SK-N-SH (cell line): ENCODE measurements at regions not wholly inside any gene's neighbourhood (a gene's known extent, or its start where the extent isn't known, plus 50 kb on each side); places are given as distances from the start of the nearest gene placed in this dataset.

Experiments used
- CTCF ChIA-PET: fragments of 300-600, 350-600 bp; formaldehyde crosslinking; extraction: SDS; loops from one replicate; lab custom pipeline; 2021; lab: Yijun Ruan, JAX
- POLR2A ChIA-PET: fragments of 350-600 bp; sonication (Branson Sonifier 250); formaldehyde crosslinking; extraction: SDS; loops from one replicate; lab custom pipeline; 2020; ENCODE audit warnings: antibody characterized with exemption, inconsistent platforms; lab: Yijun Ruan, JAX
- DNase-seq: peaks from one replicate; pipeline ENCODE4 v3.0.0; 2012
- H2AFZ ChIP-seq: fragments of 200-600 bp; sonication (generic); 2 replicates; pipeline ENCODE4 v1.8.1; 2016; ENCODE audit warnings: antibody characterized with exemption, mild to moderate bottlenecking, low read depth
- H3F3A ChIP-seq: fragments of 200-600 bp; sonication (generic); replicated peaks from 2 replicates; pipeline ENCODE3; 2016; ENCODE audit warnings: antibody characterized with exemption, mild to moderate bottlenecking; ENCODE audit not compliant: insufficient read depth
- H3K27ac ChIP-seq, 2 experiments: fragments of 200-500 bp in 1 of 2; fragments of 200-600 bp in 1 of 2; sonication (Bioruptor generic) in 1 of 2; sonication (generic), shearing (Covaris generic) in 1 of 2; 2 replicates each; pipeline versions ENCODE4 v1.5.1 to v1.6.1; 2014 to 2016; ENCODE audit warnings: low read depth in 2 of 2, inconsistent platforms in 1 of 2, low read length in 1 of 2, mild to moderate bottlenecking in 1 of 2, mixed read lengths in 1 of 2
- H3K27me3 ChIP-seq: fragments of 200-600 bp; sonication (generic), shearing (Covaris generic); 2 replicates; pipeline ENCODE4 v1.6.1; 2016; ENCODE audit warnings: mixed run types; ENCODE audit not compliant: insufficient read depth
- H3K36me3 ChIP-seq, 2 experiments: fragments of 200-500 bp in 1 of 2; fragments of 200-600 bp in 1 of 2; sonication (Bioruptor generic) in 1 of 2; sonication (generic) in 1 of 2; replicated peaks in 1 of 2; 2 replicates each; pipeline versions ENCODE3 to v1.5.1; 2014 to 2016; ENCODE audit warnings: low read length in 1 of 2, mild to moderate bottlenecking in 1 of 2; ENCODE audit not compliant: insufficient read depth in 2 of 2, control insufficient read depth in 1 of 2
- H3K4me1 ChIP-seq, 2 experiments: fragments of 200-500 bp in 1 of 2; fragments of 200-600 bp in 1 of 2; sonication (Bioruptor generic) in 1 of 2; sonication (generic), shearing (Covaris generic) in 1 of 2; 2 replicates each; pipeline versions ENCODE4 v1.5.1 to v1.6.1; 2014 to 2016; ENCODE audit warnings: low read depth in 1 of 2, low read length in 1 of 2, mixed run types in 1 of 2; ENCODE audit not compliant: insufficient read depth in 2 of 2, control insufficient read depth in 1 of 2
- H3K4me2 ChIP-seq: fragments of 200-600 bp; sonication (generic), shearing (Covaris generic); 2 replicates; pipeline ENCODE4 v1.6.1; 2017; ENCODE audit warnings: mixed run types
- H3K4me3 ChIP-seq, 2 experiments: fragments of 200-500 bp in 1 of 2; fragments of 200-600 bp in 1 of 2; sonication (Bioruptor generic) in 1 of 2; sonication (generic), shearing (Covaris generic) in 1 of 2; 2 replicates each; pipeline versions ENCODE4 v1.5.1 to v1.8.1; 2014 to 2016; ENCODE audit warnings: low read depth in 2 of 2, inconsistent platforms in 1 of 2, low read length in 1 of 2, mild to moderate bottlenecking in 1 of 2, mixed read lengths in 1 of 2, moderate library complexity in 1 of 2
- H3K79me2 ChIP-seq: fragments of 200-600 bp; sonication (generic); 2 replicates; pipeline ENCODE4 v1.8.1; 2017; ENCODE audit warnings: mild to moderate bottlenecking; ENCODE audit not compliant: insufficient read depth
- H3K9ac ChIP-seq: fragments of 200-600 bp; sonication (generic); 2 replicates; pipeline ENCODE4 v1.6.1; 2017; ENCODE audit warnings: mixed run types
- H3K9me2 ChIP-seq: fragments of 200-600 bp; sonication (generic); 2 replicates; pipeline ENCODE4 v1.6.1; 2017; ENCODE audit warnings: mixed run types
- H3K9me3 ChIP-seq: fragments of 200-600 bp; sonication (generic); 2 replicates; pipeline ENCODE4 v1.6.1; 2017; ENCODE audit warnings: mixed run types, mild to moderate bottlenecking, moderate library complexity
- H4K20me1 ChIP-seq: fragments of 200-600 bp; sonication (generic); 2 replicates; pipeline ENCODE4 v1.6.1; 2017; ENCODE audit warnings: mild to moderate bottlenecking, mixed run types; ENCODE audit not compliant: insufficient read depth
- FOSL2 ChIP-seq: IDR thresholded peaks from 2 replicates; pipeline ENCODE4 v1.4.0; 2012; ENCODE audit warnings: low read depth, mild to moderate bottlenecking, moderate library complexity, borderline replicate concordance
- FOXM1 ChIP-seq: IDR thresholded peaks from 2 replicates; pipeline ENCODE4 v1.4.0; 2012; ENCODE audit warnings: low read depth, mild to moderate bottlenecking
- GABPA ChIP-seq: IDR thresholded peaks from 2 replicates; pipeline ENCODE4 v1.4.0; 2012; ENCODE audit warnings: low read depth, mild to moderate bottlenecking
- MEF2A ChIP-seq: IDR thresholded peaks from 2 replicates; pipeline ENCODE4 v1.4.0; 2012; ENCODE audit warnings: low read depth, borderline replicate concordance
- NRF1 ChIP-seq: IDR thresholded peaks from 2 replicates; pipeline ENCODE4 v1.6.1; 2012; ENCODE audit warnings: low read depth, mild to moderate bottlenecking, low read length
- RFX5 ChIP-seq: IDR thresholded peaks from 2 replicates; pipeline ENCODE4 v1.6.1; 2012; ENCODE audit warnings: mild to moderate bottlenecking, improper control_type of control experiment, low read length
- SMC3 ChIP-seq: IDR thresholded peaks from 2 replicates; pipeline ENCODE4 v1.6.1; 2012; ENCODE audit warnings: low read depth, low read length, improper control_type of control experiment
- TEAD4 ChIP-seq: IDR thresholded peaks from 2 replicates; pipeline ENCODE4 v1.4.0; 2012; ENCODE audit warnings: mild to moderate bottlenecking, borderline replicate concordance; ENCODE audit not compliant: insufficient read depth
- YY1 ChIP-seq: IDR thresholded peaks from 2 replicates; pipeline ENCODE4 v1.4.0; 2012; ENCODE audit warnings: low read depth, mild to moderate bottlenecking
- WGBS: methylation state at CpG from one replicate; pipeline ENCODE4 v1.1.6; 2017; ENCODE audit warnings: low lambda C conversion rate; 5-methylcytosine and 5-hydroxymethylcytosine counted together
- TF ChIP-seq, protein P1 (sequence below): fragments of 200-600 bp; sonication (generic); IDR thresholded peaks from 2 replicates; pipeline ENCODE4 v1.6.1; 2017; ENCODE audit warnings: antibody characterized with exemption, mild to moderate bottlenecking, moderate library complexity
- TF ChIP-seq, protein P2 (sequence below): IDR thresholded peaks from 2 replicates; pipeline ENCODE4 v1.4.0; 2012; ENCODE audit warnings: low read depth, borderline replicate concordance

DNA sequence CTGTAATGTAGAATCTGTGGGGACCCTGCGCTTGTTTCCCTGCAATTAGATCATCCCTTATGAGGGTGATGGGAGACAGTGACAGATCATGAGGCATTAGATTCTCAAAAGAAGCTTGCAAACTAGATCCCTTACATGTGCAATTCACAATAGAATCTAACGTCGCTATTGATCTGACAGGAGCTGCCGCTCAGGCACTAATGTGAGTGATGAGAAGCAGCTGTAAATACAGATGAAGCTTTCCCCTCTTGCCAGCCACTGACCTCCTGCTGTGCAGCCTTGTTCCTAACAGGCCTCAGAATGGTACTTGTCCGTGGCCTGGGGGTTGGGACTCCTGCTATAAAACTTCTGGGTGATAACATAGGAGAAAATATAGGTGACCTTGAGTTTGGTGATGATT is 1076.8 kb downstream of the PDHA2 start:
- peaks cover 0 to 14% of the 10 kb centered on the region in 2 experiments; a peak in 2 of 4 replicates for H3K4me1 ChIP-seq
- no peak overlapping the region for H2AFZ ChIP-seq
- ChIA-PET CTCF (interaction anchor here (1.1 kb wide), 1 partner anchor 31 kb away, joined by 3 read pairs; no protein-coding TSS in a partner anchor), POLR2A (no interaction called here)
- H3K79me2 ChIP-seq, result no peaks in the 10 kb centered on the region
- no peaks in the 10 kb centered on the region for H3K9me2 ChIP-seq
- H3K27ac ChIP-seq, result no peak overlapping the region
- no peaks in the 10 kb centered on the region for H3F3A ChIP-seq
- H4K20me1 ChIP-seq, result no peaks in the 10 kb centered on the region
- H3K9me3 ChIP-seq, result no peaks in the 10 kb centered on the region
- H3K4me3 ChIP-seq, result no peak overlapping the region
- no peak overlapping the region for H3K9ac ChIP-seq
- peak; percentile 1 for DNase-seq
- no peak for TF ChIP-seq RFX5
- TF ChIP-seq GABPA, result no peak
- TF ChIP-seq FOSL2, result no peak
- TF ChIP-seq YY1, result no peak
- TF ChIP-seq MEF2A, result no peak
- TF ChIP-seq, protein P1, sequence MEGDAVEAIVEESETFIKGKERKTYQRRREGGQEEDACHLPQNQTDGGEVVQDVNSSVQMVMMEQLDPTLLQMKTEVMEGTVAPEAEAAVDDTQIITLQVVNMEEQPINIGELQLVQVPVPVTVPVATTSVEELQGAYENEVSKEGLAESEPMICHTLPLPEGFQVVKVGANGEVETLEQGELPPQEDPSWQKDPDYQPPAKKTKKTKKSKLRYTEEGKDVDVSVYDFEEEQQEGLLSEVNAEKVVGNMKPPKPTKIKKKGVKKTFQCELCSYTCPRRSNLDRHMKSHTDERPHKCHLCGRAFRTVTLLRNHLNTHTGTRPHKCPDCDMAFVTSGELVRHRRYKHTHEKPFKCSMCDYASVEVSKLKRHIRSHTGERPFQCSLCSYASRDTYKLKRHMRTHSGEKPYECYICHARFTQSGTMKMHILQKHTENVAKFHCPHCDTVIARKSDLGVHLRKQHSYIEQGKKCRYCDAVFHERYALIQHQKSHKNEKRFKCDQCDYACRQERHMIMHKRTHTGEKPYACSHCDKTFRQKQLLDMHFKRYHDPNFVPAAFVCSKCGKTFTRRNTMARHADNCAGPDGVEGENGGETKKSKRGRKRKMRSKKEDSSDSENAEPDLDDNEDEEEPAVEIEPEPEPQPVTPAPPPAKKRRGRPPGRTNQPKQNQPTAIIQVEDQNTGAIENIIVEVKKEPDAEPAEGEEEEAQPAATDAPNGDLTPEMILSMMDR, result no peak
- no peak for TF ChIP-seq NRF1
- no peak for TF ChIP-seq TEAD4
- TF ChIP-seq, protein P2, sequence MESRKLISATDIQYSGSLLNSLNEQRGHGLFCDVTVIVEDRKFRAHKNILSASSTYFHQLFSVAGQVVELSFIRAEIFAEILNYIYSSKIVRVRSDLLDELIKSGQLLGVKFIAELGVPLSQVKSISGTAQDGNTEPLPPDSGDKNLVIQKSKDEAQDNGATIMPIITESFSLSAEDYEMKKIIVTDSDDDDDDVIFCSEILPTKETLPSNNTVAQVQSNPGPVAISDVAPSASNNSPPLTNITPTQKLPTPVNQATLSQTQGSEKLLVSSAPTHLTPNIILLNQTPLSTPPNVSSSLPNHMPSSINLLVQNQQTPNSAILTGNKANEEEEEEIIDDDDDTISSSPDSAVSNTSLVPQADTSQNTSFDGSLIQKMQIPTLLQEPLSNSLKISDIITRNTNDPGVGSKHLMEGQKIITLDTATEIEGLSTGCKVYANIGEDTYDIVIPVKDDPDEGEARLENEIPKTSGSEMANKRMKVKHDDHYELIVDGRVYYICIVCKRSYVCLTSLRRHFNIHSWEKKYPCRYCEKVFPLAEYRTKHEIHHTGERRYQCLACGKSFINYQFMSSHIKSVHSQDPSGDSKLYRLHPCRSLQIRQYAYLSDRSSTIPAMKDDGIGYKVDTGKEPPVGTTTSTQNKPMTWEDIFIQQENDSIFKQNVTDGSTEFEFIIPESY, result no peak
- 40% methylated on average over 5 of the region's 5 CpGs for WGBS
- no peaks in the 10 kb centered on the region for H3K36me3 ChIP-seq
- no peak overlapping the region for H3K4me2 ChIP-seq
- H3K27me3 ChIP-seq, result no peaks in the 10 kb centered on the region

DNA sequence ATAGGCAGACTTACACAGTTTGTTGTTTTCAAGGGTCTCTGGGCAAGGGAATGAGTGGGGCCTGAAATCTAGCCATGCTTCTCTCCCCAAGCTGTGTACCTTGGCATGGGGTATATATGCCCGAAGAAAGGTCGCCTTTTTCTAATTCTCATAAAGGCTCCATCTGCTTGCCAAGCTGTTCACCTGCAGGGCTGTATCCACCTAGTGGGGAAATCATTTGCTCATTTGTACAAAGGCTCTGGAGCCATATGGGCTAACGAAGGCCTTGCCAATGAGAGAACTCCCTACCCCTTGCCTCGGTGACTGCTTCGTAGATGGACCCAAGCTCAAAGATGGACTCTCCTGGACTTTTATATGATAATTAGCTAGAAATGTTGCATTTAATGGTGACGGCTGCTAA is 1097.0 kb downstream of the PDHA2 start:
- Histone ChIP-seq H3K27ac (no peak overlapping the region), H3K9ac (no peak overlapping the region), H3F3A (no peaks in the 10 kb centered on the region), H3K27me3 (no peaks in the 10 kb centered on the region), H3K4me1 (no peaks in the 10 kb centered on the region), H3K9me2 (no peaks in the 10 kb centered on the region), H3K4me3 (no peak overlapping the region), H3K36me3 (no peaks in the 10 kb centered on the region), H3K79me2 (no peaks in the 10 kb centered on the region), H2AFZ (no peak overlapping the region), H3K9me3 (no peaks in the 10 kb centered on the region), H4K20me1 (no peaks in the 10 kb centered on the region), H3K4me2 (no peak overlapping the region)
- TF ChIP-seq SMC3 (no peak), FOXM1 (no peak), RFX5 (no peak)
- 60% methylated on average over 6 of the region's 6 CpGs for WGBS
- ChIA-PET CTCF (interaction anchor here (1.9 kb wide), 1 partner anchor 11 kb away, joined by 4 read pairs; no protein-coding TSS in a partner anchor), POLR2A (no interaction called here)
- no peak for DNase-seq
